ENCODE measurements at regions not wholly inside any gene's neighbourhood (a gene's known extent, or its start where the extent isn't known, plus 50 kb on each side); places are given as distances from the start of the nearest gene placed in this dataset.

DNA sequence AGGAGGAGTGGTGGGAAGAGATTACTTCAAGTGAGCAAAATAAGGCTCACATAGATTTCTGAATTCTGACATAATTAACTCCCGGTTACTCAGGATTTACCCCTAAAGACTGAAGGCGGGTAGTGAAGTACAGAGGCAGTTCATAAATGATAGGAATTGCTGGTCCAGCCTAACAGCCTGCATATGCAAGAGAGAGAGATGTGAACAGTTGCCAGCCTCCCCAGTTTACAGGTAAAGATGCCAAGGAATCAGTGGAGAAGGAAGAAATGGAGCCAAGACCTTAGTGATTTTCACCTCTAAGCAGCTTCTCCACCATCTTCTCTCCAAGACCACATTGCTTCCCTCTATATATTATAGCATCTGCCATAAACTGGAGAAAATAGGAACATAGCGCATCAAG is 91.8 kb upstream of the THUMPD2 start (continued):
- TF ChIP-seq, protein P1, sequence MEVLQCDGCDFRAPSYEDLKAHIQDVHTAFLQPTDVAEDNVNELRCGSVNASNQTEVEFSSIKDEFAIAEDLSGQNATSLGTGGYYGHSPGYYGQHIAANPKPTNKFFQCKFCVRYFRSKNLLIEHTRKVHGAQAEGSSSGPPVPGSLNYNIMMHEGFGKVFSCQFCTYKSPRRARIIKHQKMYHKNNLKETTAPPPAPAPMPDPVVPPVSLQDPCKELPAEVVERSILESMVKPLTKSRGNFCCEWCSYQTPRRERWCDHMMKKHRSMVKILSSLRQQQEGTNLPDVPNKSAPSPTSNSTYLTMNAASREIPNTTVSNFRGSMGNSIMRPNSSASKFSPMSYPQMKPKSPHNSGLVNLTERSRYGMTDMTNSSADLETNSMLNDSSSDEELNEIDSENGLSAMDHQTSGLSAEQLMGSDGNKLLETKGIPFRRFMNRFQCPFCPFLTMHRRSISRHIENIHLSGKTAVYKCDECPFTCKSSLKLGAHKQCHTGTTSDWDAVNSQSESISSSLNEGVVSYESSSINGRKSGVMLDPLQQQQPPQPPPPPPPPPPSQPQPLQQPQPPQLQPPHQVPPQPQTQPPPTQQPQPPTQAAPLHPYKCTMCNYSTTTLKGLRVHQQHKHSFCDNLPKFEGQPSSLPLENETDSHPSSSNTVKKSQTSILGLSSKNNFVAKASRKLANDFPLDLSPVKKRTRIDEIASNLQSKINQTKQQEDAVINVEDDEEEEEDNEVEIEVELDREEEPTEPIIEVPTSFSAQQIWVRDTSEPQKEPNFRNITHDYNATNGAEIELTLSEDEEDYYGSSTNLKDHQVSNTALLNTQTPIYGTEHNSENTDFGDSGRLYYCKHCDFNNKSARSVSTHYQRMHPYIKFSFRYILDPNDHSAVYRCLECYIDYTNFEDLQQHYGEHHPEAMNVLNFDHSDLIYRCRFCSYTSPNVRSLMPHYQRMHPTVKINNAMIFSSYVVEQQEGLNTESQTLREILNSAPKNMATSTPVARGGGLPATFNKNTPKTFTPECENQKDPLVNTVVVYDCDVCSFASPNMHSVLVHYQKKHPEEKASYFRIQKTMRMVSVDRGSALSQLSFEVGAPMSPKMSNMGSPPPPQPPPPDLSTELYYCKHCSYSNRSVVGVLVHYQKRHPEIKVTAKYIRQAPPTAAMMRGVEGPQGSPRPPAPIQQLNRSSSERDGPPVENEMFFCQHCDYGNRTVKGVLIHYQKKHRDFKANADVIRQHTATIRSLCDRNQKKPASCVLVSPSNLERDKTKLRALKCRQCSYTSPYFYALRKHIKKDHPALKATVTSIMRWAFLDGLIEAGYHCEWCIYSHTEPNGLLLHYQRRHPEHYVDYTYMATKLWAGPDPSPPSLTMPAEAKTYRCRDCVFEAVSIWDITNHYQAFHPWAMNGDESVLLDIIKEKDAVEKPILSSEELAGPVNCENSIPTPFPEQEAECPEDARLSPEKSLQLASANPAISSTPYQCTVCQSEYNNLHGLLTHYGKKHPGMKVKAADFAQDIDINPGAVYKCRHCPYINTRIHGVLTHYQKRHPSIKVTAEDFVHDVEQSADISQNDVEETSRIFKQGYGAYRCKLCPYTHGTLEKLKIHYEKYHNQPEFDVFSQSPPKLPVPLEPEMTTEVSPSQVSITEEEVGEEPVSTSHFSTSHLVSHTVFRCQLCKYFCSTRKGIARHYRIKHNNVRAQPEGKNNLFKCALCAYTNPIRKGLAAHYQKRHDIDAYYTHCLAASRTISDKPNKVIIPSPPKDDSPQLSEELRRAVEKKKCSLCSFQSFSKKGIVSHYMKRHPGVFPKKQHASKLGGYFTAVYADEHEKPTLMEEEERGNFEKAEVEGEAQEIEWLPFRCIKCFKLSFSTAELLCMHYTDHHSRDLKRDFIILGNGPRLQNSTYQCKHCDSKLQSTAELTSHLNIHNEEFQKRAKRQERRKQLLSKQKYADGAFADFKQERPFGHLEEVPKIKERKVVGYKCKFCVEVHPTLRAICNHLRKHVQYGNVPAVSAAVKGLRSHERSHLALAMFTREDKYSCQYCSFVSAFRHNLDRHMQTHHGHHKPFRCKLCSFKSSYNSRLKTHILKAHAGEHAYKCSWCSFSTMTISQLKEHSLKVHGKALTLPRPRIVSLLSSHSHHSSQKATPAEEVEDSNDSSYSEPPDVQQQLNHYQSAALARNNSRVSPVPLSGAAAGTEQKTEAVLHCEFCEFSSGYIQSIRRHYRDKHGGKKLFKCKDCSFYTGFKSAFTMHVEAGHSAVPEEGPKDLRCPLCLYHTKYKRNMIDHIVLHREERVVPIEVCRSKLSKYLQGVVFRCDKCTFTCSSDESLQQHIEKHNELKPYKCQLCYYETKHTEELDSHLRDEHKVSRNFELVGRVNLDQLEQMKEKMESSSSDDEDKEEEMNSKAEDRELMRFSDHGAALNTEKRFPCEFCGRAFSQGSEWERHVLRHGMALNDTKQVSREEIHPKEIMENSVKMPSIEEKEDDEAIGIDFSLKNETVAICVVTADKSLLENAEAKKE (CRISPR knock-in tag; IDR thresholded peaks at IDR 0.05), result no peak

DNA sequence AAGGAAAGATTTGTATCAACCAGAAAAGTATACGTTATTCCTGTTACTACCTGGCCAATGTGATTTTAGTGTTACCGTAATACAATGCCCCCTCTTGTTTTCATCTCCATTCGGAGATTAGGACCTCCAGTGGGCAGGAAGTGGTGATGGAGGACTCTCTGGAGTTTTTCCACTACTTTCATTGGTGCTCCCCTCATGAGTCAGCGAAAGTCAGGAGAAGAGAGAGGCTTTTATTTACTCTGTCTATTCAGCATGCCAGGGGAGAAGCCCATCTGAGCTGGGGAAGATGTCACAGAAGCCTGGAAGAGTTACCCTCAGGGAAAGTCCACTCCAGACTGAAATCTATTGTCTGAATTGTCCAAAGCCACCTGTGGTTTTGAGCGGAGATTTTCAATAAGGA is 88.2 kb upstream of the THUMPD2 start:
- Histone ChIP-seq H3K27me3 (ENCODE audit: insufficient read depth) (no peaks in the 10 kb centered on the region), H3K4me1 (ENCODE audit: insufficient read depth) (no peaks in the 10 kb centered on the region), H4K20me1 (replicated peaks; ENCODE audit: insufficient read depth) (no peaks in the 10 kb centered on the region), H3K9me2 (ENCODE audit: insufficient read depth) (0 out of 2 replicates have a peak, but pooled peaks cover 9% of the 10 kb centered on the region), H3K79me2 (replicated peaks; ENCODE audit: insufficient read depth) (no peaks in the 10 kb centered on the region), H2AFZ (0 out of 2 replicates have a peak overlapping the region, but pooled peaks have one; percentile 23), H3K27ac (ENCODE audit: low read depth) (no peak overlapping the region), H3K4me2 (no peak overlapping the region), H3K36me3 (ENCODE audit: insufficient read depth) (0 out of 2 replicates have a peak, but pooled peaks cover 3% of the 10 kb centered on the region), H3K4me3 (no peak overlapping the region), H3F3A (replicated peaks; ENCODE audit: low read depth) (no peaks in the 10 kb centered on the region)
- DNase-seq (ENCODE audit: low spot score) (no peak), ATAC-seq (no peak)
- Mint-ChIP-seq H3K36me3 (ENCODE audit: low read depth) (peaks cover 23% of the 10 kb centered on the region), H3K4me1 (no peaks in the 10 kb centered on the region), H3K9me3 (peaks cover 30% of the 10 kb centered on the region), H3K27me3 (ENCODE audit: insufficient read depth, low read depth, poor library complexity) (no peaks in the 10 kb centered on the region), H3K27ac (no peak overlapping the region), H3K4me3 (no peak overlapping the region)
- TF ChIP-seq EZH2phosphoT487 (IDR thresholded peaks at IDR 0.05; ENCODE audit: unreplicated experiment), result no peak
- TF ChIP-seq CREB1 (CRISPR knock-in tag; IDR thresholded peaks at IDR 0.05; ENCODE audit: low read depth), result no peak
- TF ChIP-seq JUNB (IDR thresholded peaks at IDR 0.05; ENCODE audit: unreplicated experiment), result no peak
- no peak for TF ChIP-seq EZH2 (IDR thresholded peaks at IDR 0.05; ENCODE audit: low read depth, unreplicated experiment)
- TF ChIP-seq, protein P2, sequence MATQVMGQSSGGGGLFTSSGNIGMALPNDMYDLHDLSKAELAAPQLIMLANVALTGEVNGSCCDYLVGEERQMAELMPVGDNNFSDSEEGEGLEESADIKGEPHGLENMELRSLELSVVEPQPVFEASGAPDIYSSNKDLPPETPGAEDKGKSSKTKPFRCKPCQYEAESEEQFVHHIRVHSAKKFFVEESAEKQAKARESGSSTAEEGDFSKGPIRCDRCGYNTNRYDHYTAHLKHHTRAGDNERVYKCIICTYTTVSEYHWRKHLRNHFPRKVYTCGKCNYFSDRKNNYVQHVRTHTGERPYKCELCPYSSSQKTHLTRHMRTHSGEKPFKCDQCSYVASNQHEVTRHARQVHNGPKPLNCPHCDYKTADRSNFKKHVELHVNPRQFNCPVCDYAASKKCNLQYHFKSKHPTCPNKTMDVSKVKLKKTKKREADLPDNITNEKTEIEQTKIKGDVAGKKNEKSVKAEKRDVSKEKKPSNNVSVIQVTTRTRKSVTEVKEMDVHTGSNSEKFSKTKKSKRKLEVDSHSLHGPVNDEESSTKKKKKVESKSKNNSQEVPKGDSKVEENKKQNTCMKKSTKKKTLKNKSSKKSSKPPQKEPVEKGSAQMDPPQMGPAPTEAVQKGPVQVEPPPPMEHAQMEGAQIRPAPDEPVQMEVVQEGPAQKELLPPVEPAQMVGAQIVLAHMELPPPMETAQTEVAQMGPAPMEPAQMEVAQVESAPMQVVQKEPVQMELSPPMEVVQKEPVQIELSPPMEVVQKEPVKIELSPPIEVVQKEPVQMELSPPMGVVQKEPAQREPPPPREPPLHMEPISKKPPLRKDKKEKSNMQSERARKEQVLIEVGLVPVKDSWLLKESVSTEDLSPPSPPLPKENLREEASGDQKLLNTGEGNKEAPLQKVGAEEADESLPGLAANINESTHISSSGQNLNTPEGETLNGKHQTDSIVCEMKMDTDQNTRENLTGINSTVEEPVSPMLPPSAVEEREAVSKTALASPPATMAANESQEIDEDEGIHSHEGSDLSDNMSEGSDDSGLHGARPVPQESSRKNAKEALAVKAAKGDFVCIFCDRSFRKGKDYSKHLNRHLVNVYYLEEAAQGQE (IDR thresholded peaks at IDR 0.05; ENCODE audit: unreplicated experiment), result no peak
- TF ChIP-seq, protein P3, sequence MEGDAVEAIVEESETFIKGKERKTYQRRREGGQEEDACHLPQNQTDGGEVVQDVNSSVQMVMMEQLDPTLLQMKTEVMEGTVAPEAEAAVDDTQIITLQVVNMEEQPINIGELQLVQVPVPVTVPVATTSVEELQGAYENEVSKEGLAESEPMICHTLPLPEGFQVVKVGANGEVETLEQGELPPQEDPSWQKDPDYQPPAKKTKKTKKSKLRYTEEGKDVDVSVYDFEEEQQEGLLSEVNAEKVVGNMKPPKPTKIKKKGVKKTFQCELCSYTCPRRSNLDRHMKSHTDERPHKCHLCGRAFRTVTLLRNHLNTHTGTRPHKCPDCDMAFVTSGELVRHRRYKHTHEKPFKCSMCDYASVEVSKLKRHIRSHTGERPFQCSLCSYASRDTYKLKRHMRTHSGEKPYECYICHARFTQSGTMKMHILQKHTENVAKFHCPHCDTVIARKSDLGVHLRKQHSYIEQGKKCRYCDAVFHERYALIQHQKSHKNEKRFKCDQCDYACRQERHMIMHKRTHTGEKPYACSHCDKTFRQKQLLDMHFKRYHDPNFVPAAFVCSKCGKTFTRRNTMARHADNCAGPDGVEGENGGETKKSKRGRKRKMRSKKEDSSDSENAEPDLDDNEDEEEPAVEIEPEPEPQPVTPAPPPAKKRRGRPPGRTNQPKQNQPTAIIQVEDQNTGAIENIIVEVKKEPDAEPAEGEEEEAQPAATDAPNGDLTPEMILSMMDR (conservative IDR thresholded peaks at IDR 0.05; ENCODE audit: low read depth in 2 of 2), result no peak
- TF ChIP-seq ZNF114 (CRISPR knock-in tag; IDR thresholded peaks at IDR 0.05), result no peak
- no peak for TF ChIP-seq STAT1 (IDR thresholded peaks at IDR 0.05; ENCODE audit: unreplicated experiment)
- no peak for TF ChIP-seq POLR2AphosphoS5 (IDR thresholded peaks at IDR 0.05; ENCODE audit: low read depth)
- TF ChIP-seq NANOG (IDR thresholded peaks at IDR 0.05; ENCODE audit: borderline replicate concordance), result no peak
- TF ChIP-seq, protein P4, sequence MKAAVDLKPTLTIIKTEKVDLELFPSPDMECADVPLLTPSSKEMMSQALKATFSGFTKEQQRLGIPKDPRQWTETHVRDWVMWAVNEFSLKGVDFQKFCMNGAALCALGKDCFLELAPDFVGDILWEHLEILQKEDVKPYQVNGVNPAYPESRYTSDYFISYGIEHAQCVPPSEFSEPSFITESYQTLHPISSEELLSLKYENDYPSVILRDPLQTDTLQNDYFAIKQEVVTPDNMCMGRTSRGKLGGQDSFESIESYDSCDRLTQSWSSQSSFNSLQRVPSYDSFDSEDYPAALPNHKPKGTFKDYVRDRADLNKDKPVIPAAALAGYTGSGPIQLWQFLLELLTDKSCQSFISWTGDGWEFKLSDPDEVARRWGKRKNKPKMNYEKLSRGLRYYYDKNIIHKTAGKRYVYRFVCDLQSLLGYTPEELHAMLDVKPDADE (IDR thresholded peaks at IDR 0.05), result no peak

All from GM23338 (cell line).